Adrenal gland (tissue), 9 donors: ENCODE measurements at regions not wholly inside any gene's neighbourhood (a gene's known extent, or its start where the extent isn't known, plus 50 kb on each side); places are given as distances from the start of the nearest gene placed in this dataset.

Source experiments
- DNase-seq, 7 donors: peaks; one replicate each; pipeline ENCODE4 v3.0.0-alpha.2; 2019 to 2020
- H3K27ac ChIP-seq, 5 donors: fragments of 200-600 bp; sonication (generic) in 4 of 5; 1 replicate in 3 of 5; 2 replicates in 2 of 5; pipeline versions ENCODE4 v1.5.1 to v1.8.0; 2016 to 2020; ENCODE audit warnings: mild to moderate bottlenecking in 1 of 5
- H3K27me3 ChIP-seq: fragments of 200-600 bp; 2 replicates; pipeline ENCODE4 v1.8.0; 2021
- H3K36me3 ChIP-seq, 2 donors: fragments of 200-600 bp; replicated peaks in 1 of 2; 1 replicate in 1 of 2; 2 replicates in 1 of 2; pipeline versions ENCODE4 v1.5.1 to v1.8.0; 2018 to 2022
- H3K4me1 ChIP-seq, 2 donors: fragments of 200-600 bp; replicated peaks in 1 of 2; 1 replicate in 1 of 2; 2 replicates in 1 of 2; pipeline versions ENCODE4 v1.5.1 to v1.8.0; 2018 to 2021
- H3K4me3 ChIP-seq, 4 donors: fragments of 200-600 bp; sonication (generic) in 3 of 4; one replicate each; pipeline ENCODE4 v1.5.1; 2016 to 2018
- H3K9me3 ChIP-seq, 3 donors: fragments of 200-600 bp; sonication (generic) in 1 of 3; replicated peaks in 1 of 3; 1 replicate in 2 of 3; 2 replicates in 1 of 3; pipeline versions ENCODE4 v1.5.1 to v1.8.0; 2016 to 2021
- POLR2A ChIP-seq, 2 donors: fragments of 450-650 bp; IDR thresholded peaks; one replicate each; pipeline ENCODE4 v1.6.1; 2017; ENCODE audit warnings: antibody characterized with exemption in 2 of 2, mild to moderate bottlenecking in 2 of 2, moderate library complexity in 1 of 2
- WGBS, 4 donors: extraction: QIAGEN DNeasy Blood & Tissue Kit in 2 of 4; methylation state at CpG; one replicate each; pipeline versions ENCODE4 v1.1.5 to v1.1.7; 2013 to 2017; 5-methylcytosine and 5-hydroxymethylcytosine counted together
- intact Hi-C, 2 donors: fragments of 100-400 bp; cut with DNase I; formaldehyde crosslinking; loops; one replicate each; pipeline versions ENCODE4 v1.14.1 to v1.15.0; 2022 to 2023
- TF ChIP-seq, protein P1 (sequence below), 6 experiments: fragments of 450-650 bp in 4 of 6; fragments of 200-600 bp in 2 of 6; sonication (generic) in 1 of 6; IDR thresholded peaks; 1 replicate in 5 of 6; 2 replicates in 1 of 6; pipeline versions ENCODE4 v1.5.1 to v1.8.0; 2016 to 2021; ENCODE audit warnings: antibody characterized with exemption in 6 of 6, mild to moderate bottlenecking in 2 of 6, moderate library complexity in 1 of 6
- donor health status: healthy with polysubstance abuse.
- donor health status: Bipolar disorder and iron deficiency.
- donor health status: DM: yes; HTN: yes; CAD: no.
- donor health status: DM: no; HTN: no; CAD: no.
- donor health status: DM: no; HTN: no; CAD: no.

- WGBS, 4 donors: 71 to 89% (median 81%) methylated on average over 4 to 5 of the region's 5 CpGs
- H3K4me3 ChIP-seq: no peak overlapping the region
- H3K27ac ChIP-seq: no peak overlapping the region
- H3K9me3 ChIP-seq: no peaks in the 10 kb centered on the region
- no peaks in the 10 kb centered on the region for H3K36me3 ChIP-seq
- intact Hi-C loops: no loop called here
- no peaks in the 10 kb centered on the region for H3K4me1 ChIP-seq
- DNase-seq: no peak
- H3K27me3 ChIP-seq: no peaks in the 10 kb centered on the region
- no peak for TF ChIP-seq POLR2A (IDR thresholded peaks at IDR 0.05)
- TF ChIP-seq, protein P1, sequence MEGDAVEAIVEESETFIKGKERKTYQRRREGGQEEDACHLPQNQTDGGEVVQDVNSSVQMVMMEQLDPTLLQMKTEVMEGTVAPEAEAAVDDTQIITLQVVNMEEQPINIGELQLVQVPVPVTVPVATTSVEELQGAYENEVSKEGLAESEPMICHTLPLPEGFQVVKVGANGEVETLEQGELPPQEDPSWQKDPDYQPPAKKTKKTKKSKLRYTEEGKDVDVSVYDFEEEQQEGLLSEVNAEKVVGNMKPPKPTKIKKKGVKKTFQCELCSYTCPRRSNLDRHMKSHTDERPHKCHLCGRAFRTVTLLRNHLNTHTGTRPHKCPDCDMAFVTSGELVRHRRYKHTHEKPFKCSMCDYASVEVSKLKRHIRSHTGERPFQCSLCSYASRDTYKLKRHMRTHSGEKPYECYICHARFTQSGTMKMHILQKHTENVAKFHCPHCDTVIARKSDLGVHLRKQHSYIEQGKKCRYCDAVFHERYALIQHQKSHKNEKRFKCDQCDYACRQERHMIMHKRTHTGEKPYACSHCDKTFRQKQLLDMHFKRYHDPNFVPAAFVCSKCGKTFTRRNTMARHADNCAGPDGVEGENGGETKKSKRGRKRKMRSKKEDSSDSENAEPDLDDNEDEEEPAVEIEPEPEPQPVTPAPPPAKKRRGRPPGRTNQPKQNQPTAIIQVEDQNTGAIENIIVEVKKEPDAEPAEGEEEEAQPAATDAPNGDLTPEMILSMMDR (IDR thresholded peaks at IDR 0.05): no peak
Observed at GRCh38 chr16:86690970-86691369, 112.6 kb downstream of the FOXL1 start.

DNA sequence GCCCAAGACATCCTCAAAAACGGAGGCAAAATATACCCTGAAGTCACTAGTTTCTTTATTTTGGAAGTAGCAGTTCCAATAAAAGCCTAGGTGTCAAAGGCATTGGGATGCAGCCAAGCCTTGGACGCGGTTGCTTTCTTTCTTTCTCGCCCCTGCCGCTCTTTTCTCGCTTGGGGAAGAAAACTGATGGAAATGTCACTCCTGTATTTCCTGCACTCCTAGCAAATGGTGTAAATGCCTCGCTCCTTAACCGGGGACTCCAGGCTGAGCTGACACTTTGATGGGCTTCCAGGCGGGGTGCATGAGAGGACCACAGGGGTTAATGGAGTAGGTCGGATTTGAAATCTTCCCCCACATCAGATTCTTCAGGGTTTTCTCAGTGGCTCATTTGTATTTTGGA, 114.1 kb downstream of the FOXL1 start:
- H3K27ac ChIP-seq: no peak overlapping the region
- DNase-seq: no peak
- no peaks in the 10 kb centered on the region for H3K36me3 ChIP-seq
- TF ChIP-seq, protein P1 (IDR thresholded peaks at IDR 0.05): no peak
- no peak for TF ChIP-seq POLR2A (IDR thresholded peaks at IDR 0.05)
- no peak overlapping the region for H3K4me3 ChIP-seq
- no peaks in the 10 kb centered on the region for H3K4me1 ChIP-seq
- WGBS, 4 donors: 45 to 65% (median 56%) methylated on average over 10 of the region's 10 CpGs
- no peaks in the 10 kb centered on the region for H3K27me3 ChIP-seq
- intact Hi-C loops: no loop called here
- no peaks in the 10 kb centered on the region for H3K9me3 ChIP-seq

DNA sequence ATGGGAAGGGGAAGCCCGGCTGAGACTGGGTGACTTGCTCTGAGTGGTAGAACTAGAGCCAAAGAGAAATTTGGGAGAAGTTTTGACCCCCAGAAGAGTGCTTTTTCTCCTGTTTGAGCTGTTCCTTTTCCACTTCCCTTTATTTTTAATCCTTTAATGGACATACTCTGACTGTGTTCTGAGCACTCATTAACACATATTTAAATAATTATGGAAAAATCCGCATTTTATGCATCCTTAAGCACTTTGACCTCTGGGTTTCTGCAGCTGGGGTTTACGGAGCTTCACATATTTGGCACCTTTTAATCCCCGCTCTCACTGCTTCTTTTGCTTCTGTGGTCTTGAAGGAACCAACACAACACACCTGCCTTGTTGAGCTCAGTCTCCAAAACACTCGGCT, 114.7 kb downstream of the FOXL1 start:
- no peaks in the 10 kb centered on the region for H3K27me3 ChIP-seq
- no peaks in the 10 kb centered on the region for H3K9me3 ChIP-seq
- intact Hi-C loops: no loop called here

GRCh38 chr16:86697715-86698114, 119.4 kb downstream of the FOXL1 start:
- 3 to 31% (median 15%) methylated on average over 3 of the region's 3 CpGs for WGBS, 4 donors
- DNase-seq: peak in 1 of 7 donors; percentile 39
- TF ChIP-seq POLR2A (IDR thresholded peaks at IDR 0.05): no peak
- TF ChIP-seq, protein P1 (IDR thresholded peaks at IDR 0.05): no peak
- no peaks in the 10 kb centered on the region for H3K36me3 ChIP-seq
- no peaks in the 10 kb centered on the region for H3K27me3 ChIP-seq
- H3K4me1 ChIP-seq: no peaks in the 10 kb centered on the region
- intact Hi-C loops: no loop called here
- H3K9me3 ChIP-seq: no peaks in the 10 kb centered on the region
- H3K27ac ChIP-seq: no peak overlapping the region
- H3K4me3 ChIP-seq: no peak overlapping the region

More for the DNA sequence above, 114.7 kb downstream of the FOXL1 start:
- WGBS, 4 donors: 58 to 66% (median 60%) methylated on average over 5 of the region's 5 CpGs
- no peak overlapping the region for H3K4me3 ChIP-seq
- no peak for DNase-seq
- H3K36me3 ChIP-seq: no peaks in the 10 kb centered on the region
- no peaks in the 10 kb centered on the region for H3K4me1 ChIP-seq
- H3K27ac ChIP-seq: no peak overlapping the region
- TF ChIP-seq, protein P1 (IDR thresholded peaks at IDR 0.05): no peak
- TF ChIP-seq POLR2A (IDR thresholded peaks at IDR 0.05): no peak
